OCI-LY3 (cell line): ENCODE measurements at regions not wholly inside any gene's neighbourhood (a gene's known extent, or its start where the extent isn't known, plus 50 kb on each side); places are given as distances from the start of the nearest gene placed in this dataset.

Source experiments
- EZH2phosphoT487 ChIP-seq: fragments of 200-600 bp; shearing (Covaris generic); IDR thresholded peaks from 2 replicates; pipeline ENCODE4 v1.6.1; 2018; ENCODE audit warnings: antibody characterized with exemption, mixed run types, low read depth
- TF ChIP-seq, protein P1 (sequence below): fragments of 200-600, 300-600 bp; sonication (generic); IDR thresholded peaks from 2 replicates; pipeline ENCODE4 v1.5.1; 2014; ENCODE audit warnings: antibody characterized with exemption, low read length, low read depth

DNA sequence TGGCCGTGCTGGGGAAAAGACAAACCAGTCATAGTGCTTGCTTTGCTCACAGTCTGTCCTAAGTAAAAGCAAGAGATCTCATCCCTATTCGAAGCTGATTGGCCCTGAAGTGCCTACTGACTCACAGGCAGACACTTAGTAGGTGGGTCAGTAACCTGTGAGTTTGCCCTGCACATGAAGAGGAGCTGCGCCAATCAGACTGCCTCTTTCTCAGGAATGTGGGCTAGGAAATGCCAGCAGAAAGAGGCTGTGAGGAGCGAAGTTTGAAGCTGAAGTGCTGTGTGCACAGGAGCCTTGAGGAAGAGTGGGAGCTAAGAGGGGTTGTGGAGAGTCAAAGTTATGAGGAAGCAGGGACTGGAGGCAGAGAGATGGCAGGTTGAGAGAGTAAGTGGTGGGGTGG, 126.8 kb downstream of the IL20RB start:
- TF ChIP-seq, protein P1, sequence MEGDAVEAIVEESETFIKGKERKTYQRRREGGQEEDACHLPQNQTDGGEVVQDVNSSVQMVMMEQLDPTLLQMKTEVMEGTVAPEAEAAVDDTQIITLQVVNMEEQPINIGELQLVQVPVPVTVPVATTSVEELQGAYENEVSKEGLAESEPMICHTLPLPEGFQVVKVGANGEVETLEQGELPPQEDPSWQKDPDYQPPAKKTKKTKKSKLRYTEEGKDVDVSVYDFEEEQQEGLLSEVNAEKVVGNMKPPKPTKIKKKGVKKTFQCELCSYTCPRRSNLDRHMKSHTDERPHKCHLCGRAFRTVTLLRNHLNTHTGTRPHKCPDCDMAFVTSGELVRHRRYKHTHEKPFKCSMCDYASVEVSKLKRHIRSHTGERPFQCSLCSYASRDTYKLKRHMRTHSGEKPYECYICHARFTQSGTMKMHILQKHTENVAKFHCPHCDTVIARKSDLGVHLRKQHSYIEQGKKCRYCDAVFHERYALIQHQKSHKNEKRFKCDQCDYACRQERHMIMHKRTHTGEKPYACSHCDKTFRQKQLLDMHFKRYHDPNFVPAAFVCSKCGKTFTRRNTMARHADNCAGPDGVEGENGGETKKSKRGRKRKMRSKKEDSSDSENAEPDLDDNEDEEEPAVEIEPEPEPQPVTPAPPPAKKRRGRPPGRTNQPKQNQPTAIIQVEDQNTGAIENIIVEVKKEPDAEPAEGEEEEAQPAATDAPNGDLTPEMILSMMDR: no peak
- no peak for TF ChIP-seq EZH2phosphoT487
